ENCODE measurements at regions not wholly inside any gene's neighbourhood (a gene's known extent, or its start where the extent isn't known, plus 50 kb on each side); places are given as distances from the start of the nearest gene placed in this dataset.

GRCh38 chr16:29192329-29193247 lies 207.7 kb downstream of the LAT start:
- TF ChIP-seq CTCF (IDR thresholded peaks at IDR 0.05; ENCODE audit: insufficient read depth, low read length, poor library complexity, severe bottlenecking) (no peak), EZH2phosphoT487 (conservative IDR thresholded peaks at IDR 0.05; ENCODE audit: low read length) (no peak)
